ENCODE measurements at regions not wholly inside any gene's neighbourhood (a gene's known extent, or its start where the extent isn't known, plus 50 kb on each side); places are given as distances from the start of the nearest gene placed in this dataset.

DNA sequence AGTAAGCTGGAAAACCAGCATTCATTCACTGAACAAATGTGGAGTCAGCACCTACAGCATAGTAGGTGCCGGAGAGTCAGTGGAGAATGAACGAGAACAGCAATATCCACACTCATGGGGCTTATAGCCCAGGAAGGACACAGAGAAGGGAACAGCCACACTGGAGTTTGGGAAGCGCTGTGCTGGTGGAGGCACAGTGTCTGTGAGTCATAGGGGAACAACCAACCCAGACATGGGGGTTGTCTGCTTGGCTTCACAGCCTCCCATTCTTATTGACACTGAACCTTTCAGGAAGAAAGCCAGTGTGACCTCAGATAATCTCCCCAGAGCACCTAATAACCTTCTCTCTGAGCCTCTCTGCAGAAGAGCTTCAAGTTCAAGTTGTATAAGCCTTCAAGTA is 56.6 kb upstream of the UBASH3B start:
- TF ChIP-seq CTCF (IDR thresholded peaks at IDR 0.05; ENCODE audit: unreplicated experiment): no peak
- peaks cover 16% of the 10 kb centered on the region for H3K27me3 Mint-ChIP-seq (ENCODE audit: unreplicated experiment)
- H3K36me3 Mint-ChIP-seq (ENCODE audit: insufficient read depth, unreplicated experiment): no peaks in the 10 kb centered on the region
- H3K27ac Mint-ChIP-seq (ENCODE audit: unreplicated experiment): no peak overlapping the region
- DNase-seq: no peak
- intact Hi-C loops (cut with micrococcal nuclease; ENCODE audit: unreplicated experiment): no loop called here
- CTCF ChIA-PET: no interaction called here
- H3K4me3 Mint-ChIP-seq (ENCODE audit: low read depth, unreplicated experiment): no peak overlapping the region
- BruUV-seq (replicated peaks): no TSS peak
- H3K9me3 Mint-ChIP-seq (ENCODE audit: low read depth, unreplicated experiment): no peaks in the 10 kb centered on the region
- no peaks in the 10 kb centered on the region for H3K4me1 Mint-ChIP-seq (ENCODE audit: low read depth, unreplicated experiment)

DNA sequence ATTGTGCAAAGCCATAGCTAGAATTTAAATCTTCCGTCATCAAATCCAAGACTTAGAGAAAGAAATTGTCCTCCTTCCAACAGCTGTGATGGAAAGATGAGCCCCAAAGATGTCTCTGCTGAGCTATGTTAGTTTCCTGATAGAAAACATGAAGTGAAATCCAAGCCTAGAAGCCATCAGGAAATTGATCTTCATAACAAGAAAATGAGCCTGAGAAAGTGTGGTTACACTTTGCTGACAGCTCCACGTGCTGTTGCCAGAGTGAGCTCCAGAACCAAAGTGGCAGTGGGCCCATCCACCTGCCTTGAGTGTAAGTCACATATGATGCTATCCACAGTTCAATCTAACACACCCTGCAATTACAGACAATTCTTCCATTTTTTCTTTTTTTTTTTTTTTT is 58.0 kb upstream of the UBASH3B start:
- no TSS peak for BruUV-seq (replicated peaks)
- DNase-seq: no peak
- H3K4me1 Mint-ChIP-seq (ENCODE audit: low read depth, unreplicated experiment): no peaks in the 10 kb centered on the region
- H3K27ac Mint-ChIP-seq (ENCODE audit: unreplicated experiment): no peak overlapping the region
- no peak for TF ChIP-seq CTCF (IDR thresholded peaks at IDR 0.05; ENCODE audit: unreplicated experiment)
- intact Hi-C loops (cut with micrococcal nuclease; ENCODE audit: unreplicated experiment): no loop called here
- no peak overlapping the region for H3K4me3 Mint-ChIP-seq (ENCODE audit: low read depth, unreplicated experiment)
- CTCF ChIA-PET: interaction anchor here (0.7 kb wide), 1 partner anchor 1965 kb away, joined by 4 read pairs; no protein-coding TSS in a partner anchor
- no peaks in the 10 kb centered on the region for H3K36me3 Mint-ChIP-seq (ENCODE audit: insufficient read depth, unreplicated experiment)
- peaks cover 28% of the 10 kb centered on the region for H3K27me3 Mint-ChIP-seq (ENCODE audit: unreplicated experiment)
- H3K9me3 Mint-ChIP-seq (ENCODE audit: low read depth, unreplicated experiment): no peaks in the 10 kb centered on the region

- Mint-ChIP-seq H3K27ac (ENCODE audit: unreplicated experiment) (no peak overlapping the region), H3K9me3 (ENCODE audit: low read depth, unreplicated experiment) (no peaks in the 10 kb centered on the region), H3K4me1 (ENCODE audit: low read depth, unreplicated experiment) (no peaks in the 10 kb centered on the region), H3K36me3 (ENCODE audit: insufficient read depth, unreplicated experiment) (no peaks in the 10 kb centered on the region), H3K27me3 (ENCODE audit: unreplicated experiment) (peaks cover 31% of the 10 kb centered on the region), H3K4me3 (ENCODE audit: low read depth, unreplicated experiment) (no peak overlapping the region)
- no peak for DNase-seq
- CTCF ChIA-PET: interaction anchor here (0.6 kb wide), 1 partner anchor 34 kb away, joined by 3 read pairs; no protein-coding TSS in a partner anchor
- no peak for TF ChIP-seq CTCF (IDR thresholded peaks at IDR 0.05; ENCODE audit: unreplicated experiment)
- intact Hi-C loops (cut with micrococcal nuclease; ENCODE audit: unreplicated experiment): no loop called here
- BruUV-seq (replicated peaks): no TSS peak
Observed at GRCh38 chr11:122594986-122595645, 60.4 kb upstream of the UBASH3B start.

GRCh38 chr11:122593473-122594420 is 61.8 kb upstream of the UBASH3B start:
- Mint-ChIP-seq H3K4me3 (ENCODE audit: low read depth, unreplicated experiment) (no peak overlapping the region), H3K4me1 (ENCODE audit: low read depth, unreplicated experiment) (no peaks in the 10 kb centered on the region), H3K27ac (ENCODE audit: unreplicated experiment) (no peak overlapping the region), H3K9me3 (ENCODE audit: low read depth, unreplicated experiment) (no peaks in the 10 kb centered on the region), H3K27me3 (ENCODE audit: unreplicated experiment) (peaks cover 29% of the 10 kb centered on the region), H3K36me3 (ENCODE audit: insufficient read depth, unreplicated experiment) (no peaks in the 10 kb centered on the region)
- CTCF ChIA-PET: no interaction called here
- intact Hi-C loops (cut with micrococcal nuclease; ENCODE audit: unreplicated experiment): no loop called here
- DNase-seq: no peak
- no peak for TF ChIP-seq CTCF (IDR thresholded peaks at IDR 0.05; ENCODE audit: unreplicated experiment)
- BruUV-seq (replicated peaks): no TSS peak

Data from Calu3 (cell line).